Midbrain (tissue), 1 donor: ENCODE measurements at regions not wholly inside any gene's neighbourhood (a gene's known extent, or its start where the extent isn't known, plus 50 kb on each side); places are given as distances from the start of the nearest gene placed in this dataset.
"Not testable (repeated sequence)": the region's sequence is repeated elsewhere in the genome, so short reads cannot be mapped to it uniquely, and the experiment has no call there.

Source experiments
- DNase-seq: peaks from one replicate; lab custom pipeline; 2025; lab: John Stamatoyannopoulos, UW

DNA sequence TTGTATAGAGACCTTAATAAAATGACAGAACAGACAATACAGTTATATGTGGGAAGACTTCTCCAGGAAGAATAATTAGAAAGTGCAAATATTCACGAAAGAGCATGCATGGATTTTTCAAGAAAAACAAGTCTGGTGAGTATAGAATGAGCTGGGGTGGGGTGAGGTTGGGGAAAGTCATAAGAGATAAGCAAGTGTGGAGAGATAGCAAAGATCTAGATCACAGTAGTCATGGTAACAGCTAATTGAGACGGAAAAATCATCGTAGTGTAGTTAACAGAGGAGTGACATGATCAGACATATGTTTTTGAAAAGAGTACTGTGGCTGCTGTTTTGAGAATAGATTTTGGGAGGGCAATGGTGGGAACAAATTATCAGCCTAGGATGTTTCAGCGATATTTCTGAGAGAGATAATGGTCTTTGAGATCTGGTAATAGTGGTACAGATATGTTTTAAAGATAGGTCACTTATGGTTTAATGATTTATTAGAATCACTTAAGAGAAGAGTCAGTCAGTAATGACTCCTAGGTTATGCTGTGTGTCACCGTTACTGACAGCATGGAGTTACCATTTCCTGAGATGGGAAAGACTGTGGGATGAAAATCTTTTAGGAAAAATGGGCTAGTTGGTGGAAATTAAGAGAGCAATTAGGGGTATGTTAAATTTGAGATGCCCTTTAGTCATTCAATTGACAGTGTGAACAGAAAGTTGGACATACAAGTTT lies 248.5 kb upstream of the SLC8A1 start:
- DNase-seq, result no peak

DNA sequence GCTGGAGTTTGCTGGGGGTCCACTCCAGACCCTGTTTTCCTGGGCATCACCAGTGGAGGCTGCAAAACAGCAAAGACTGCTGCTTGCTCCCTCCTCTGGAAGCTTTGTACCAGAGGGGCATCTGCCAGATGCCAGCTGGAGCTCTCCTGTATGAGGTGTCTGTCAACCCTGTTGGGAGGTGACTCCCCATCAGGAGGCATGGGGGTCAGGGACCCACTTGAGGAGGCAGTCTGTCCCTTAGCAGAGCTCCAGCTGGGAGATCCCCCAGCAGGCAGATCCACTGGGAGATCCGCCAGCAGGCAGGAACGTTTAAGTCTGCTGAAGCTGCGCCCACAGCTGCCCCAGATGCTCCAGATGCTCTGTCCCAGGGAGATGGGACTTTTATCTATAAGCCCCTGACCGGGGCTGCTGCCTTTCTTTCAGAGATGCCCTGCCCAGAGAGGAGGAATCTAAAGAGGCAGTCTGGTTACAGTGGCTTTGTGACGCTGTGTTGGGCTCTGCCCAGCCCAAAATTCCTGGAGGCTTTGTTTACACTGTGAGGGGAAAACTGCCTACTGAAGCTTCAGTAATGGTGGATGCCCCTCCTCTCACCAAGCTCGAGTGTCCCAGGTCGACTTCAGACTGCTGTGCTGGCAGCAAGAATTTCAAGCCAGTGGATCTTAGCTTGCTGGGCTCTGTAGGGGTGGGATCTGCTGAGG lies 260.5 kb upstream of the SLC8A1 start:
- DNase-seq, result not testable (repeated sequence)

DNA sequence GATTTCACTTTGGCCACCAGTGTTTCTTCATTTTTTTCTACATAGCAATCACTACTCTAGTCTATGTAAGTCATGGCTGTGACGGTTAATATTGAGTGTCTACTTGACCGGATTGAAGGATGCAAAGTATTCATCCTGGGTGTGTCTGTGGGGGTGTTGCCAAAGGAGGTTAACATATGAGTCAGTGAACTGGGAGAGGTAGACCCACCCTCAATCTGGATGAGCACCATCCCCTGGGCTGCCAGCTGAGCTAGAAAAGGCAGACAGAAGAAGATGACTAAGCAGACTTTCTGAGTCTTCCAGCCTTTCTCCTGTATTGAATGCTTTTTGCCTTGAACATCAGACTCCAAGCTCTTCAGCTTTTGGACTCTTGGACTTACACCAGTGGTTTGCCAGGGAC lies 265.0 kb upstream of the SLC8A1 start:
- no peak for DNase-seq

DNA sequence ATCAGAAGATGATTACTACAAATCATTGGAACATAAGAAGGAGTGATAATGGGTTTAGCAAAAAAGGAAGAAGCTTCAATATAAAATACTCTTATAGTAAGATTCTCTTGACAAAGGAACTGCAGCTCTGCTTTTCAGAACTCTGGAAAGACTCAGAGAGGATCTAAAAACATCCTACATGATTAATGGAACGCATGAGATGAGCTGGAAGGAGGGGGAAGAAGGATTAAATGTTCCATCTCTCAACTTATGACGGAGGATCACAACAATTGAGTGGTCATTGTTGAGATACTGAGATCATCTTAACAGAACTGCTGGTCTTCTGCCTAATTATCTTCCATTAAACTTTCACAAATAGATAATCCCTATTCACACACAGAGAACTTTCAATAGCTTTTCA lies 267.5 kb upstream of the SLC8A1 start:
- no peak for DNase-seq

DNA sequence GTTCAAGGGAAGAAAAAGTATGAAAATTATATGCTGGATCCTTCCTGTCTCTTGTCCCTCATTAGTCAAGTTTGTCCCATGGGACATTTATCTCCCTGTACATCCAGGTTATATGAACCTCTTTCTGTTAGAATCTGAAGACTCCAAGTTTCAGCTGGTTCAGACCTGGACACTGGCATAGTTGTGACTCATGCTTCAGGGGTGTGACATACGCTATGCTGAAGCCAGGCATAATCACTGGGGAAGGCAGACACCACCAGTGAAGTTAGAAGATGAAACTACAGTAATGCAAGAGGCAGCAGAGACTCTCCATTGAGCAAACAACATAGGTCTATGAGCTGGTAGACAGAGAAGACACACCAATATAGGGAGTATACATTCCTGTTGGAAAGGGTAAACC lies 269.7 kb upstream of the SLC8A1 start:
- DNase-seq, result no peak

DNA sequence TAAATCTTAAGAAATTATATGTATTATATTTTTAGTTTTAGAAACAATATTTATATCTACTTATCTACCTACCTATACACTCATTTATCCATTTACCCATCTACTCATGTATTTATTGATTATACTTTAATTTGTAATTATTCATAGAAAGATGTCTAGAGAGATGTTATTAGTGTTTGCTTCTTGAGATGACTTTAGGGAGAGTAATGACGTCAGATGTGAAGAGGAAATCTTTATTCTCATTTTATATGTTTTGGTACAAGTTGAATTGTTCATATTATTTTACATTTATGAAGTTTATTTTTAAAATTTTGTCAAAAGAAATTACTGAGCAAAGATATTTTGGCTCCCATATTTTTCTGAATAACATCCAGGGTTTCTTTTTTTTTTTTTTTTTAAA lies 271.3 kb upstream of the SLC8A1 start:
- no peak for DNase-seq

DNA sequence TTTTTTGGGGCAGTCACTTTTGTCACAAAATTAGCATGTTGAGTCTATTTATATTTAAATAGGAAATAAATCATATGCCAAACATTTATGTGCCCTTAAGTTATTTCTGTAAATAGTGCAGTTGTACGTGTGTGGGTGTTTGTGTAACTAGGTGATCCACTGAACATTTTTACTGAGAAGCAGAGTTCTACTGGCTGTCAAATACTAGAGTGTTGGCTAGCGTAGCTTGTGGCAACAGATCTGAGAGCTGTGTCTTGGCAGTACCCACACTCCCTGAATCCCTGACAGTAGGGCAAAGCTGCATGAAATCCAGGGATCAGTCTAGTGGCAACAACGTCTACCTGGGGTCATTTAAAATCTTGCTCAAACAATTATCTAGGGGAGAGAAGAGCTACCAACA lies 273.1 kb upstream of the SLC8A1 start:
- no peak for DNase-seq

DNA sequence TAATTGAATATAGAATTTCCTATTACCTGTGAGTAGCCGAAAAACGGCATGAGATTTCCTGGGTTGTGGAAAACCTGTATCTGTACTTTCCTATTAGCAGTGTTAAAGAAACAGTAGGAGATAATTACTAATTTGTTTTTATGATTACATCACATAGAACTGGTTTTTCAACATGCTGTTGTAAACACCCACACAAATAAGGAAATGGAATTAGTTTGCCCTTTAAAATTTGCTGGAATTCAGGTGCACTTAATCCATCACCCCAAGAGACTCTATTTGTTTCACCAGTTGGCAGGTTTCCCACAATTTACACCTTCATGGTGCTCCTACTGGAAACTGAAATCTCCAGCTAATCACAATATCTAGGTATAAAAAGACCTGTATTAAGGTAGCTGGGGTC lies 274.1 kb upstream of the SLC8A1 start:
- DNase-seq, result no peak

DNA sequence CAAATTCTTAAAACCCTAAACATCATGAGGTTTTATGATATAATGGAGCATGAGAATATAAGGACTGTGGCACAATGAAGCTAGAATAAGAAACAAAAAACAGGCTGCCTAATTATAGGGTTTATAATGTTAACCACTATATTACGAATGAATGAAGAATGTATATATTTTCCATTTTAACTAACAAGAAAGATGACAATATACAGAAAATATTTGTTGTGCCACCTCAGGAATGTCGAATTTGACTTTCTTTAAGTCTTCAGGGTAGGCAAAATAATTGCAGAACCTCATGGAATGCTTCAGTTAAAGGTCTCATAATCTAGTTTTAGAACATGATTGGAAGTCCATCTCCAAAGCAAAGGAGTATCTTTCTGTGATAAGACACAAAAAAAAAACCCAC lies 282.9 kb upstream of the SLC8A1 start:
- DNase-seq, result no peak

DNA sequence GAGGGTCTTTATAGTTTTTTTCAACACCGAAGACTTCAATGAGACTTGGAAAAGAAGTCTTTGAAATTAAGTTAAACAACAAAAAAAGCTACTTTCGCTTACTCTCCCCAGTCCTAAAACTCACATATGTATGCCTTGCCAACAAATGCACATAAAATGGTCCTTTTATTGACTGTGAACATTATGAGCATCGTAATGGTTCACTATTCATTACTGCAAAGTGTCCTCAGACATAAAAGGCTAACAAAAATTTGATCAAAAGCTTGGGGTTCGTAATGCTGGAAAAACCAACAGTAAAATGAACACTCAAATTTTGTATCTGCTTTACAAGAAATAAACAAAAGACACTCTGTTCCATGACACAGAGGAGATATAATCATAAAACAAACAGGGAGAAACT lies 285.3 kb upstream of the SLC8A1 start:
- no peak for DNase-seq

DNA sequence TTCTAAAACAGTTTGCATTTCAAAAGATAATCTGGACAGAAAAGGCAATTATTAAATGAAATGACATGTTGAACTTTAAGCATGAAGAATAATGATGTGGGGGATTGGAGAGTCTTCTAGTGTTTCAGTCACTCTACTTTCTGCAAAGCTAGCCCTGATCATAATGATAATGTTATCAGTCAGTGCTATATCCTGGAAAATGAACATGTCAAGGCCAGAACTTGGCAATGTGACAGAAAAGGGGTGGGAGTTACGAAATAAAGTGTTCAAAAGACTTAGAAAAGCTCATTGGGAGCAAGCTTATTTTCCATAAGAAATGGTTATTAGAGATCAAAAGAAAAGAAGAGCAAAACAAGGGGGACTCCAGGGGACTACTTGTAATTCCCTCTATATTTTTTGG lies 288.5 kb upstream of the SLC8A1 start:
- no peak for DNase-seq

DNA sequence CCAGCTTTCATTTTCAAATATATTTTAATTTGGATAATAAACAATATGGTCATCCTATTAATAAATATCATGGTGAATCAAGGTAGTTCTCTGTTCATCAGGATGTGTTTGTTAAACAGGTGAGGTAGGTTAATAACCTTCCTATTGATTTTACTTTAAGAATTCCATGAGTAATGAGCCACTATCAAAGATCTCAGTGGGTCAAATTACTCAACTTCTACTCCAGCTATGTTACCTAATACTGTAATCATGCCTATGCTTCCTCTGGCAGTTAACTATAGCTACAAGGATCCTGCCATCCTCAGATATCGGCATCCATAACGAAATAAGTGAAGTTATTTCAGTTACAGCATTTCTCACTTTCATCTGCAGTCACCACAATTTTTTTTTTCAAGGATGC lies 289.6 kb upstream of the SLC8A1 start:
- DNase-seq, result no peak

DNA sequence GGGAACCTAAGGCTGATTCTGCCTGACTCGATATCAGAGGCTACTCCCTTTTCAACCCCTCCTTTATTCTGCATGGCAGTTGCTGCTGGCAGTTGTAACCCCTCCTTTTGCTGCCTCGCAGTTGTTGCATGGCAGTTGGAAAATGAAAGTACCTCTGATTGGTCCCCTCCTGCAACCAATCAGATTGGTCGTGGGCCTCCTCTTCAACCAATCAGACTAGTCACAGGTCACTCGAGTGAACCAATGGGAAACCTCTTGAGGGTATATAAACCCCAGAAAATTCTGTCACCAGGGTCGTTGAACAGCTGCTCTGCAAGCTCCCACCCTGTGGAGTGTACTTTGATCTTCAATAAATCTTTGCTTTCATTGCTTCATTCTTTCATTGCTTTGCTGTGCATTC lies 294.3 kb upstream of the SLC8A1 start:
- DNase-seq, result no peak

DNA sequence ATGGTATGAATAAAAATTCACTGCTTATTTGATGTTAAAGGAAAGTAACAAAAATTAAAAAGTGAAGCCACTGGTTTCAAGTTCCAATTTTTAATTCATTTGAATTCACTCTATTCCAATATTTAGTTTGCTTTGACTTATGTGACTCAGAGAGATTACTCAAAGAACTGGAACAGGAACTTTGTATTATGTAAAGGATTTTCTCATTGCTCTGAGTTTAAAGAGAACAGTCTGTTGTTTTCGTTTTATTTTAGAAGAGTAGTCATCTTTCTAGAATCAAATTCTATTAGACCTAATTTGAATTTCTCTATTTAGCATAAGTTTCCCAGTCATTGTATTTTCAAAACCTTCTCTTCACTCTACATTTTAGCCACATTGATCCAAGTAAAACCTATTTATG lies 300.1 kb upstream of the SLC8A1 start:
- DNase-seq, result no peak

DNA sequence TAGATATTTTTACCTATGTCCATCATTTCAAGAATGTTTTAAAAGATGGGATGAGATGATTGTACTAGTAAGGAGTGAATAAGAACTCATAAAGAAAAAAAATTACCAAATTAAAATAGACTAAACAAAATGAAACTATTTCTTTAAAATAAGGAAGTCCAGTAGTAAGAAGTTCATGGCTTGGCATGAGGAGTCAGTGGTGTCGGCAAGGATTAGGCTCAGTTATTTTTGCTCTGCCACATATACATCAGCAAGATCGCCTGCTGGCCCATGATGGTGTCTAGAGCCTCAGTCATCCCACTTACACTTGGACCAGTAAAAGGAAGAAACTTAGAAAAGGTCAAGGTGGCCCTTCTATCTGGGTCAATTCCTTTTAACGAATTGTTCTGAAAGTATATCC lies 300.9 kb upstream of the SLC8A1 start:
- no peak for DNase-seq

DNA sequence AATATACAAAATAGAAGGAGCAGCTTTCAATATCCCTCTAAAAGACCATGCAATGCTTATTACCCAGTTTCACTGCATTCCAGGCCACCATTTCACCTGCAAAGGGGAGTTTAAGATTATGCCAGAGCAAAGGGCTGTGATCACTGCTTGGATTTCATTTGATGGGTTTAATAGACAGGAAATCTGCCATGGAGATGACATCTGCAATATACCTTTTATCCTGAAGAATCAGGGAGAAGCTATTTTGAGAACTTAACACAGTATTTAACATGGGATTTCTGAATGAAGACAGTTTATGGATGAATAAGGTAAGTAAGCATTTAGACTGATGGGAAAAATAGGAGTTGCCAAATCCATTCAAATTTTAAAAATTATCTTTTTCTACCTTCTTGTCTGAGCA lies 303.0 kb upstream of the SLC8A1 start:
- DNase-seq, result no peak

DNA sequence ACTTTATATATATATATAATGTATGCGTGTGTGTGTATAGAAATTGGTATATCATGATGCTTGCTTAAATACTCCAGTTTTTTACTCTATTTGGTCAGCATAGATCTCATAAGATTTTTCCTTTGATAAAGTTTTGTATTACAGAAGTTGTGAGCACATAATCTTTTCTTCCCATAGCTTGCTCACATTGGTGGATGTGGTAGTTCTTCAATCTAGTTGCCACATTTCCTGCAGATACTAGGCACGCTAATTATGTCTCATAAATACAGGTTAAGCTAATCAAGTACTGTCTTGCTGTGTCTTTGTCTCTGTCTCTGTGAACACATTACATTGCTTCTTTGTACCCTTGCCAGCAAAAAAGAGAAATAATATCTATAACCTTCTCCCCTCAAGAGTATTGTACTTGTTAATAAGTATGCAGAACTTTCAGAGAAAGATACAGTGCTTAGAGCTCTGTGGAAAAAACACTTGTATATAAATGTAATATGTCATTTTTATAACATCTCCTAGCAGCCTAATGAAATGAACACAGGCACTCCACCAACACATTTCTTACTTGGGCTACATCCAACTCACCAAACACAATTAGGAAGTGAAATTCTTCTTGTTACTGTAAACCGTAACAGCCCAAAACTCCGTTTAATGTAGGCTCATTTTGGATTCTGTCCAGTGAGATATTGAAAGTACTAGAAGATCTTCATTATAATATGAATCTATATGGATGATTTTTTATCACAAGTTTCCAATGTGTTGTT lies 306.7 kb upstream of the SLC8A1 start:
- DNase-seq, result no peak

DNA sequence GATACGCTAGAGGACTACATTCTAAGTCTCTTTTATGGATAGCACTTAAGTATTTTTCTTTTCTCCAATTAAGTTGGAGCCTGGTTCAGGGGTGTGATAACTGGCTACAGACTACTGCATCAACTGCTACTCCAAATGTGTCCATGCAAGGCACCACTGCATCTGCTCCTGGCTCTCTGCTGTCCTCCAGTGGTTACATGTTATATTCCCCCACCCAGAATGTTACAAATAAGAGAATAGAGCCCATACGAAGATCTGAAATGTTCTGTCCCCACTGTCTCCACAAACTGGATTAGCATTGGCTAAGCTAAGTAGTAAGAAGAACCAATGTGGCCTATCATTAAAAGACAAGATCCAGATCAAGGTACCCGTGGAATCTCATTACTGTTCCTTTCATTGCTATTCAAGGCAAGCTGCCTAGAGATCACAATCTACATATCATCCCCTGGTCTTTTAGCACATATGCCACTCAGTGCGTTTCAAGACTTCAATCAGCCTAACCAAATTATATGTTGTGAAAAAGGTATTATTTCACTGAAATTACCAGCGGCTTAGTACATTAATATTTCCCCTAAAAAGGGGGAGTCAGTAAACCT lies 308.3 kb upstream of the SLC8A1 start:
- no peak for DNase-seq

DNA sequence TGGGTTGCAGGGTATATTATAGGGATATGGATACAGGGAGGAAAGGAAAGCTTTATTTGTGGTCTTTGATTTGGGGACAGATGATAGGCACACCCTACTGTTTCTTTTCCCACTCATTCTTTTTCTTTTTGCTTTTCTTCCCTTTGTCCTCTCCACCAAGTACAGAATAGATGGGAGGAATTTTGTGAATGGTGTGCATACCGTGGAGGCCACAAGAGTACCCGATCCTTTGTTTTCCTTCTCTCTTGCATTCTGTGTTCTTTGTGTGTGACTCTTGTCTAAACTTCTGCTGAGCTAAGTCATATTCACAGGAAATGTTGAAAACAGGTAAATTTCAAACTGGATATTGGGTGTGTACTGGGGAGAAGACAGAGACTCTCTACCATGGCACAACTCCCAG lies 321.4 kb upstream of the SLC8A1 start:
- no peak for DNase-seq

DNA sequence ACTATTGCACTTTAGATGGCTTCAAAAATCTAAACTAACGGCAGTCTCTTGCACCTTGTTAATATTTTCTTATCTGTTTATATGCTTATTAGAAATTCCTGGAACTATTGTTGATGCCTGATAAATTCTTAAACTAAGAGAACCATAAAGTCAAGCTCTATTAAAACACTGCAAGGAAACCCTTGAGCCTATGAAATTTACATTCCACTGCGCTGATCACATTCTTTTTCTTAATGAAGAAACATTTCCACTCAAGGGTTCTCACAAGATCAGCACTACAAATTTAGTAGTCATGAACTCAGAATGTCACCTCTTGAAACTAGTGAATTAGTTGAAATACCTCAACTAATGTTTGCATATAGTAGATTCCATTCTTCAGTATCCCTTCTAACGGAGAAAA lies 331.8 kb upstream of the SLC8A1 start:
- DNase-seq, result no peak

DNA sequence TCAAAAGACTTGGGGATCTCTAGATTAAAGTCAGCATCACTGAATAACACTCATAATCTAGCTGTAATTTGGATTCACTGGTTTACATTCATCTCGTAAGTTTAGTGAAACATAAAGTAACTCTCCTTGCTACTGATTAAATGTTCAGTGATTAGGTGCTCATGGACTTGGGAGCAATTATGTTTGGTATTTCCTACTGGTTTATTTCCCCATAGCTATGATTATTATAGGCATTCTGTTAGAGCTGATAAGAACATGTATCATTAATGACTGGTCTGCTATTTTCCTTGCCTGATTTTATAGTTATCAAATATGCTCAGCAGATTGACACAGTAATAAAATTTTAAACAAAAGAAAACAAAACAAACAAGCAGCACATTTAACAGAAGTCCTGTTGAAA lies 334.7 kb upstream of the SLC8A1 start:
- no peak for DNase-seq

DNA sequence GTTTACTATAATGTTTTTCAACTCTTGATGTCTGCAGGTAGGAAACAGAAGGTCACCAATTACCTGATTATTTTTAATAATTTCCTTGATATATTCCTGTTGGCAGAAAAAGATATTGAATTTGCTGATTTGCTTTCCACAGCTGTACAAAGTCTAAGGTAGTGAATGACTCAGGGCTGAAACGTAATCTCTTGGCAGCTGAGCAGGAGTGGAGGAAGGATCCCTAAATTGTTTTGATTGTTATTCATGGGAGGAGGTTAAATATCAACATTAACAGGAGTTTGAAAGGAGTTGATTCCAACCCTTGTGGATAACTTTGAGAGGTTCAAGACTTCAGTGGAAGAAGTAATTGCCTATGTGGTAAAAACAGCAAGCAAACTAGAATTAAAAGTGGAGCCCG lies 345.2 kb upstream of the SLC8A1 start:
- DNase-seq, result no peak

DNA sequence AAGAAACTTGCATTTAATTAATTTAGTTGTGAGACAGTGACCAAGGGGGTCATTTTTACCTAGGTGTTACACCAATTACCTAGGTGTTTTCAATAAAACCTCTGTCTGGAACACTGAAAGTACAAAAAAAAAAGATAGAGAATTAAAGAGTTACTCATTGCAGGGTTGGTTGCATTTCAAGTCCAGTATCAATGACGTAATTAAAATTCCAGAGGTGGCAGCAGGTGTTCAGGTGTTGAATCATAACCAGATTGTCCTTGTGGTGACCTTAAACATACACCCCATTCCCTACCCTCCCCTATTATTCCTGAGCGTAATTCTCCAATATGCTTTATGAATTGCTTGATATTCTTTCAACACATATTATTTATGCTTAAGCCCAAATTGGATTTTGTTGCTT lies 352.0 kb upstream of the SLC8A1 start:
- DNase-seq, result no peak
